ENCODE measurements at regions not wholly inside any gene's neighbourhood (a gene's known extent, or its start where the extent isn't known, plus 50 kb on each side); places are given as distances from the start of the nearest gene placed in this dataset.
"Not testable (repeated sequence)": the region's sequence is repeated elsewhere in the genome, so short reads cannot be mapped to it uniquely, and the experiment has no call there.

DNA sequence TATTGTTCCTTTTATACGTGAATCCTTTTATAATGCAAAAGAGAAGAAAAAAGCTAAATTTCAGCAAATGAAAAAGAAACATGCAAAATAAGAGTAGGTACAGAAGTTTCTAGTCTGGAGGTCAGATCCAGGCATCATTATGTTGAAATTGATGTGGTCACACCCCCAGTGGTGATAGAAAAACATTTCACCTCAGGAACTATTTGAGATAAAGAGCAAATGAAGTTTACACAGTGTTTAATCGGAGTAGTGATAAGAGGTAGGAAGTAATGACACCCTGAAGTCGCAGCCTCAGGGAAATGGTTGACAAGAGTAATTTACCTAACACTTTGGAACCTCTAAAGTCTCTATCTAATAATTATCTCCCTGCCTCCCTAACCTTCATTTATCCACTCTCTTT, 536.0 kb upstream of the STEAP1 start:
- Histone ChIP-seq H3K4me2 (ENCODE audit: insufficient read depth, low read length) (no peak overlapping the region), H3K9me3 (ENCODE audit: low read depth, low read length) (no peaks in the 10 kb centered on the region), H3K4me1 (ENCODE audit: insufficient read depth, low read length) (no peaks in the 10 kb centered on the region), H3K27me3 (ENCODE audit: insufficient read depth, low read length) (no peaks in the 10 kb centered on the region), H3K79me2 (ENCODE audit: insufficient read depth, low read length) (no peaks in the 10 kb centered on the region), H3K36me3 (ENCODE audit: insufficient read depth, low read length) (no peaks in the 10 kb centered on the region), H3K4me3 (ENCODE audit: insufficient read depth, low read length) (no peak overlapping the region), H2AFZ (ENCODE audit: low read length) (no peak overlapping the region), H3K27ac (ENCODE audit: low read depth, low read length) (no peak overlapping the region), H4K20me1 (ENCODE audit: insufficient read depth, low read length) (no peaks in the 10 kb centered on the region)
- DNase-seq (ENCODE audit: insufficient read length, low spot score, missing footprints): no peak
- TF ChIP-seq, protein P1, sequence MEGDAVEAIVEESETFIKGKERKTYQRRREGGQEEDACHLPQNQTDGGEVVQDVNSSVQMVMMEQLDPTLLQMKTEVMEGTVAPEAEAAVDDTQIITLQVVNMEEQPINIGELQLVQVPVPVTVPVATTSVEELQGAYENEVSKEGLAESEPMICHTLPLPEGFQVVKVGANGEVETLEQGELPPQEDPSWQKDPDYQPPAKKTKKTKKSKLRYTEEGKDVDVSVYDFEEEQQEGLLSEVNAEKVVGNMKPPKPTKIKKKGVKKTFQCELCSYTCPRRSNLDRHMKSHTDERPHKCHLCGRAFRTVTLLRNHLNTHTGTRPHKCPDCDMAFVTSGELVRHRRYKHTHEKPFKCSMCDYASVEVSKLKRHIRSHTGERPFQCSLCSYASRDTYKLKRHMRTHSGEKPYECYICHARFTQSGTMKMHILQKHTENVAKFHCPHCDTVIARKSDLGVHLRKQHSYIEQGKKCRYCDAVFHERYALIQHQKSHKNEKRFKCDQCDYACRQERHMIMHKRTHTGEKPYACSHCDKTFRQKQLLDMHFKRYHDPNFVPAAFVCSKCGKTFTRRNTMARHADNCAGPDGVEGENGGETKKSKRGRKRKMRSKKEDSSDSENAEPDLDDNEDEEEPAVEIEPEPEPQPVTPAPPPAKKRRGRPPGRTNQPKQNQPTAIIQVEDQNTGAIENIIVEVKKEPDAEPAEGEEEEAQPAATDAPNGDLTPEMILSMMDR (IDR thresholded peaks at IDR 0.05; ENCODE audit: extremely low read depth, low read depth, low read length): no peak

DNA sequence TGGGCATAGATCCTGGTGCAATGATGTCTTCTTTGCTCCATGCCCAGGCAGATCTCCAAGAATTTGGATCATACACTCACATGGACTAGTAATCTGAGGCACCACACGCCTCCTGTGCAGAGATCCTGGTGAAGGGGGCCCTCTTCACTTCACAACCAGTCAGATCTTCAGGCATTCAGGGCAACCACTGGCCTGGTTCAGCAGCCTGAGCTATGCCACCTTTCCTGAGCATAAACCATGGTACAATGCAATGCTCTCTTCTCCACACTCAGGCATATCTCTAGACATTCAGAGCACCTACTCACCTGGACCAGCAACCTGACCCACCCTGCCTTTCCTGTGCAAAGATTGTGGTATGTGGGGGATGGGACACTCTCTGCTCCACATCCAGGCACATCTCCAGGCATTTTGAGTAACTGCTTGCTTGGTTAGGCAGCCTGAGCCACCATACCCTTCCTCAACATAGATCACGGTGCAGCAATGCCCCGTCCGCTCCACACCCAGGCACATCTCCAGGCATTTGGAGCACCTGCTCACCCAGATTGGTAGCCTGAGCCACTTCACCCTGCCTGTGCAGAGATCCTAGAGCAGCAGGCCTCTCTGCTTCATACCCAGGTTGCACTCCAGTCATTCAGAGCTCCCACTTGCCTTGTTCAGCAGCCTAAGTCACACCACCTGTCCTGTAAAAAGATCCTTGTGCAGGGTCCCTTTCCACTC, 532.2 kb upstream of the STEAP1 start:
- Histone ChIP-seq H2AFZ (ENCODE audit: low read length) (no peak overlapping the region), H3K36me3 (ENCODE audit: insufficient read depth, low read length) (no peaks in the 10 kb centered on the region), H3K79me2 (ENCODE audit: insufficient read depth, low read length) (no peaks in the 10 kb centered on the region), H3K4me1 (ENCODE audit: insufficient read depth, low read length) (no peaks in the 10 kb centered on the region), H3K4me3 (ENCODE audit: insufficient read depth, low read length) (no peak overlapping the region), H3K9me3 (ENCODE audit: low read depth, low read length) (no peaks in the 10 kb centered on the region), H3K27me3 (ENCODE audit: insufficient read depth, low read length) (no peaks in the 10 kb centered on the region), H3K4me2 (ENCODE audit: insufficient read depth, low read length) (no peak overlapping the region), H3K27ac (ENCODE audit: low read depth, low read length) (no peak overlapping the region), H4K20me1 (ENCODE audit: insufficient read depth, low read length) (no peaks in the 10 kb centered on the region)
- DNase-seq (ENCODE audit: insufficient read length, low spot score, missing footprints): no peak
- TF ChIP-seq, protein P1 (IDR thresholded peaks at IDR 0.05; ENCODE audit: extremely low read depth, low read depth, low read length): no peak

DNA sequence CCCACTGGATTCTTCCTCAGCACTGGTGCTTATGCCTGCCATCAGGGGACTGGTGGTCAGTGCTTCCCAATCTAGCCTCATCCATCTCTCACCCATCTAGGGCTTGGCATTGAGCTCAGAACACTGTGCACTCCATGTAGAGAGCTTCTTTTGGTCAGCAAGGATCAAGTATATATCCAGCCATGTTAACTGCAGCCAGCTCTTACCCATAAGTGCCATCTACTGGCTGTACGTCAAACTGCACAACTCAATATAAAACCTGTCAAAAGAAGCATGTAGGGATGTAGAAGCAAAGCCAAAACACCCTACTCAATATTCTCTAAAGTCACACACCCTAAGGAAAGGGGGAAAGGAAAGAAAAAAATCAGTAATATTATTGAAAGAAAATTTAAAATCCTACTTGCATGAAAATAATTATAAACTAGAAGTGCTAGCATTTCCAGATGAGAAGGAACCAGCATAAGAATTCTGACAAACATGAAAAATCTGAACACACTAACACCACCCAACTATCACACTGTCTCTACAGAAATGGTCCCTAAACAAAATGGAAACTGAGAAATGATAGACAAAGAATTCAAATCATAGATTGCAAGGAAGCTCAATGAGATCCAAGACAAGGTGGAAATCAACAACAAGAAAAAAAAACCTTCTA, 531.1 kb upstream of the STEAP1 start:
- H4K20me1 ChIP-seq (ENCODE audit: insufficient read depth, low read length): no peaks in the 10 kb centered on the region
- H3K4me2 ChIP-seq (ENCODE audit: insufficient read depth, low read length): no peak overlapping the region
- TF ChIP-seq, protein P1 (IDR thresholded peaks at IDR 0.05; ENCODE audit: extremely low read depth, low read depth, low read length): peak; percentile 46
- DNase-seq (ENCODE audit: insufficient read length, low spot score, missing footprints): no peak
- H3K27ac ChIP-seq (ENCODE audit: low read depth, low read length): no peak overlapping the region
- H3K9me3 ChIP-seq (ENCODE audit: low read depth, low read length): no peaks in the 10 kb centered on the region
- no peaks in the 10 kb centered on the region for H3K27me3 ChIP-seq (ENCODE audit: insufficient read depth, low read length)
- H2AFZ ChIP-seq (ENCODE audit: low read length): no peak overlapping the region
- H3K79me2 ChIP-seq (ENCODE audit: insufficient read depth, low read length): no peaks in the 10 kb centered on the region
- H3K4me1 ChIP-seq (ENCODE audit: insufficient read depth, low read length): no peaks in the 10 kb centered on the region
- no peaks in the 10 kb centered on the region for H3K36me3 ChIP-seq (ENCODE audit: insufficient read depth, low read length)
- H3K4me3 ChIP-seq (ENCODE audit: insufficient read depth, low read length): no peak overlapping the region

DNA sequence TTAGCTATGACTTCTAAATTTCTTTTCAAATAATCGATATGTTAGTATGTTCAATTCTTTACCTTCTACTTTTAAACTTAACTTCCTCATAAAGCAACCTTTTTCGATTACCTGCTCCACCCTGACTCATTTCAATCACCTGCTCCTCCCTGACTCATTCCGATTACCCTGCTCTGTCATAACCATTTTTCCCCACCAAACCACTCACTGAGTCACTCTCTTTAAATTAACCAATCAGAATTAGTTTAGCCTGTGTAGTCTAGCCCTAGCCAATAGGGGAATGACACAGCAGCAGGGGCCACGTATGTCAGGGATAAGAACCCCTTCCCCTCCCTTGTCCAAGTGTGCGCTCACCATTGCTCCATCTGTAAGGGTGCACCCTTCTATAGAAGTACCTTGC, 530.1 kb upstream of the STEAP1 start:
- not testable (repeated sequence) for H3K4me3 ChIP-seq (ENCODE audit: insufficient read depth, low read length); H3K27ac ChIP-seq (ENCODE audit: low read depth, low read length); H4K20me1 ChIP-seq (ENCODE audit: insufficient read depth, low read length); H3K27me3 ChIP-seq (ENCODE audit: insufficient read depth, low read length); H3K4me2 ChIP-seq (ENCODE audit: insufficient read depth, low read length); H2AFZ ChIP-seq (ENCODE audit: low read length); H3K79me2 ChIP-seq (ENCODE audit: insufficient read depth, low read length); H3K9me3 ChIP-seq (ENCODE audit: low read depth, low read length); H3K4me1 ChIP-seq (ENCODE audit: insufficient read depth, low read length); H3K36me3 ChIP-seq (ENCODE audit: insufficient read depth, low read length); DNase-seq (ENCODE audit: insufficient read length, low spot score, missing footprints)

Data from osteoblast (primary cell).